IMR-90 (cell line): ENCODE measurements at regions not wholly inside any gene's neighbourhood (a gene's known extent, or its start where the extent isn't known, plus 50 kb on each side); places are given as distances from the start of the nearest gene placed in this dataset.

Experiments
- ATAC-seq: fragments of 200-7000 bp; cut with Tn5 transposase; 2 replicates; pipeline ENCODE4 v1.9.1; 2020; ENCODE audit warnings: low read depth, mild to moderate bottlenecking, moderate library complexity
- BruUV-seq: library from RNA; stranded (reverse); fragments of 400-500 nt; replicated peaks from 2 replicates; lab custom pipeline; 2021; lab: Mats Ljungman, UMichigan
- CTCF ChIA-PET: fragments of 300-600 bp; formaldehyde crosslinking; extraction: SDS; loops from one replicate; lab custom pipeline; 2021; ENCODE audit warnings: antibody characterized with exemption; lab: Yijun Ruan, JAX
- POLR2A ChIA-PET: fragments of 300-600 bp; sonication (Branson Sonifier 250); formaldehyde crosslinking; loops from one replicate; lab custom pipeline; 2022; ENCODE audit warnings: antibody characterized with exemption; ENCODE audit not compliant: unreplicated experiment; lab: Charles Lee
- DNase-seq: peaks from one replicate; pipeline ENCODE4 v3.0.0; 2013
- H2AFZ ChIP-seq: replicated peaks from 2 replicates; pipeline ENCODE3; 2013; ENCODE audit warnings: low read length, mild to moderate bottlenecking; ENCODE audit not compliant: poor library complexity
- H2AK5ac ChIP-seq: 2 replicates; pipeline ENCODE4 v1.6.1; 2013; ENCODE audit warnings: low read depth, low read length, inconsistent platforms
- H2AK9ac ChIP-seq: replicated peaks from 2 replicates; pipeline ENCODE3; 2013; ENCODE audit warnings: mild to moderate bottlenecking, low read depth, low read length, moderate library complexity; ENCODE audit not compliant: poor library complexity
- H2BK120ac ChIP-seq: 2 replicates; pipeline ENCODE4 v1.6.1; 2013; ENCODE audit warnings: low read depth, low read length, inconsistent platforms
- H2BK15ac ChIP-seq: 3 replicates; pipeline ENCODE4 v1.6.1; 2013; ENCODE audit warnings: low read depth, low read length, inconsistent platforms
- H2BK20ac ChIP-seq: 2 replicates; pipeline ENCODE4 v1.6.1; 2013; ENCODE audit warnings: low read depth, mild to moderate bottlenecking, inconsistent platforms, low read length, moderate library complexity
- H2BK5ac ChIP-seq: 2 replicates; pipeline ENCODE4 v1.6.1; 2013; ENCODE audit warnings: mild to moderate bottlenecking, low read depth, low read length, inconsistent platforms; ENCODE audit not compliant: poor library complexity, severe bottlenecking
- H3K14ac ChIP-seq: replicated peaks from 2 replicates; pipeline ENCODE4 v1.6.1; 2013; ENCODE audit warnings: low read depth, low read length, inconsistent platforms
- H3K18ac ChIP-seq: 2 replicates; pipeline ENCODE4 v1.6.1; 2013; ENCODE audit warnings: low read depth, low read length, control low read depth
- H3K23ac ChIP-seq: 2 replicates; pipeline ENCODE4 v1.6.1; 2013; ENCODE audit warnings: low read depth, low read length, inconsistent platforms
- H3K27ac ChIP-seq: 2 replicates; pipeline ENCODE4 v1.5.1; 2013; ENCODE audit warnings: mild to moderate bottlenecking, control low read depth, low read length; ENCODE audit not compliant: insufficient read depth
- H3K27me3 ChIP-seq: 2 replicates; pipeline ENCODE4 v1.6.1; 2013; ENCODE audit warnings: low read length; ENCODE audit not compliant: control insufficient read depth, insufficient read depth
- H3K36me3 ChIP-seq: 2 replicates; pipeline ENCODE4 v1.6.1; 2013; ENCODE audit warnings: low read length, mixed read lengths; ENCODE audit not compliant: control insufficient read depth, insufficient read depth
- H3K4ac ChIP-seq: 2 replicates; pipeline ENCODE4 v1.6.1; 2013; ENCODE audit warnings: low read depth, low read length, inconsistent platforms
- H3K4me1 ChIP-seq: 2 replicates; pipeline ENCODE4 v1.6.1; 2013; ENCODE audit warnings: low read length, mixed read lengths; ENCODE audit not compliant: control insufficient read depth, insufficient read depth
- H3K4me2 ChIP-seq: 2 replicates; pipeline ENCODE4 v1.6.1; 2013; ENCODE audit warnings: low read depth, mild to moderate bottlenecking, control low read depth, low read length, moderate library complexity
- H3K4me3 ChIP-seq: 2 replicates; pipeline ENCODE4 v1.5.1; 2013; ENCODE audit warnings: low read depth, mild to moderate bottlenecking, control low read depth, low read length, moderate library complexity; ENCODE audit not compliant: insufficient read depth
- H3K56ac ChIP-seq: 2 replicates; pipeline ENCODE4 v1.6.1; 2013; ENCODE audit warnings: low read length, inconsistent platforms; ENCODE audit not compliant: insufficient read depth; ENCODE audit errors: extremely low read depth
- H3K79me1 ChIP-seq, 2 experiments: 2 replicates each; pipeline ENCODE4 v1.6.1; 2013; ENCODE audit warnings: low read length in 2 of 2, inconsistent platforms in 1 of 2, low read depth in 1 of 2
- H3K9ac ChIP-seq: 2 replicates; pipeline ENCODE4 v1.6.1; 2013; ENCODE audit warnings: low read depth, low read length, control low read depth
- H3K9me1 ChIP-seq: 2 replicates; pipeline ENCODE4 v1.6.1; 2013; ENCODE audit warnings: low read length, inconsistent platforms; ENCODE audit not compliant: insufficient read depth
- H3K9me3 ChIP-seq: 2 replicates; pipeline ENCODE4 v1.6.1; 2013; ENCODE audit warnings: low read length; ENCODE audit not compliant: control insufficient read depth, insufficient read depth
- H4K20me1 ChIP-seq: 2 replicates; pipeline ENCODE4 v1.6.1; 2013; ENCODE audit warnings: low read length, inconsistent platforms; ENCODE audit not compliant: insufficient read depth
- H4K5ac ChIP-seq: 2 replicates; pipeline ENCODE4 v1.6.1; 2013; ENCODE audit warnings: mild to moderate bottlenecking, low read depth, low read length, control low read depth
- H4K8ac ChIP-seq, 2 experiments: 2 replicates each; pipeline ENCODE4 v1.6.1; 2013; ENCODE audit warnings: low read depth in 2 of 2, low read length in 2 of 2, control low read depth in 1 of 2, inconsistent platforms in 1 of 2
- H4K91ac ChIP-seq: 2 replicates; pipeline ENCODE4 v1.6.1; 2013; ENCODE audit warnings: low read depth, low read length, inconsistent platforms; ENCODE audit not compliant: insufficient read depth
- BHLHE40 ChIP-seq: fragments of 150-350 bp; IDR thresholded peaks from 2 replicates; pipeline ENCODE4 v1.6.1; 2016; ENCODE audit warnings: mild to moderate bottlenecking, low read depth, low read length
- CEBPB ChIP-seq: IDR thresholded peaks from 2 replicates; pipeline ENCODE4 v1.6.1; 2012; ENCODE audit warnings: low read depth, low read length, improper control_type of control experiment
- CTCF ChIP-seq: conservative IDR thresholded peaks from 2 replicates; pipeline ENCODE4 v1.5.1; 2012; ENCODE audit warnings: mild to moderate bottlenecking, low read depth, low read length, improper control_type of control experiment
- ELK1 ChIP-seq: fragments of 150-350 bp; IDR thresholded peaks from 2 replicates; pipeline ENCODE4 v1.6.1; 2016; ENCODE audit warnings: low read depth, mild to moderate bottlenecking, low read length, moderate library complexity, borderline replicate concordance
- FOS ChIP-seq: fragments of 150-350 bp; IDR thresholded peaks from 2 replicates; pipeline ENCODE4 v1.6.1; 2016; ENCODE audit warnings: low read depth, low read length
- MAFK ChIP-seq: IDR thresholded peaks from 2 replicates; pipeline ENCODE4 v1.6.1; 2012; ENCODE audit warnings: low read depth, low read length, improper control_type of control experiment
- MAZ ChIP-seq: IDR thresholded peaks from 2 replicates; pipeline ENCODE4 v1.6.1; 2012; ENCODE audit warnings: low read depth, mild to moderate bottlenecking, low read length, improper control_type of control experiment, moderate library complexity, borderline replicate concordance
- NFE2L2 ChIP-seq: fragments of 150-350 bp; IDR thresholded peaks from 2 replicates; pipeline ENCODE4 v1.6.1; 2016; ENCODE audit warnings: low read depth, mild to moderate bottlenecking, low read length
- POLR2A ChIP-seq: IDR thresholded peaks from 2 replicates; pipeline ENCODE4 v1.6.1; 2012; ENCODE audit warnings: mild to moderate bottlenecking, low read depth, low read length
- RAD21 ChIP-seq: IDR thresholded peaks from 2 replicates; pipeline ENCODE4 v1.6.1; 2012; ENCODE audit warnings: low read length, improper control_type of control experiment
- RCOR1 ChIP-seq: IDR thresholded peaks from 2 replicates; pipeline ENCODE4 v1.6.1; 2012; ENCODE audit warnings: mild to moderate bottlenecking, low read length, improper control_type of control experiment; ENCODE audit not compliant: insufficient replicate concordance
- RFX5 ChIP-seq: IDR thresholded peaks from 2 replicates; pipeline ENCODE4 v1.8.0; 2012; ENCODE audit warnings: low read depth, mild to moderate bottlenecking, low read length, moderate library complexity
- SMC3 ChIP-seq: fragments of 150-350 bp; IDR thresholded peaks from 2 replicates; pipeline ENCODE4 v1.6.1; 2016; ENCODE audit warnings: low read depth, mild to moderate bottlenecking, antibody characterized with exemption, low read length, moderate library complexity
- WGBS, 2 experiments: methylation state at CpG; one replicate each; pipeline versions ENCODE4 v1.1.5 to v1.1.7; 2013; ENCODE audit warnings: missing lambda C conversion rate in 2 of 2; ENCODE audit not compliant: insufficient read length in 1 of 2; ENCODE audit errors: extremely low coverage in 2 of 2; 5-methylcytosine and 5-hydroxymethylcytosine counted together
- dilution Hi-C: fragments of 300-500 bp; cut with HindIII; formaldehyde crosslinking; loops from one replicate; pipeline ENCODE4 v1.14.3; 2018; ENCODE audit warnings: low sequenced_read_pairs; ENCODE audit not compliant: unreplicated experiment
- in situ Hi-C: fragments of 300-500 bp; cut with MboI; formaldehyde crosslinking; loops from 3 replicates; pipeline ENCODE4 v1.14.3; 2019; ENCODE audit warnings: low sequenced_read_pairs, inconsistent platforms, mixed read lengths
- intact Hi-C: fragments of 100-400 bp; cut with micrococcal nuclease; formaldehyde crosslinking; loops from 2 replicates; pipeline ENCODE4 v1.10.0; 2022
- TF ChIP-seq, protein P1 (sequence below): fragments of 150-350 bp; IDR thresholded peaks from 2 replicates; pipeline ENCODE4 v1.6.1; 2017; ENCODE audit warnings: mild to moderate bottlenecking, antibody characterized with exemption, low read length, low read depth

GRCh38 chr1:98398649-98399048, 262.9 kb upstream of the SNX7 start:
- Histone ChIP-seq H2BK120ac (no peak overlapping the region), H3K9ac (no peak overlapping the region), H3K23ac (no peak overlapping the region), H2BK5ac (no peak overlapping the region), H3K18ac (no peak overlapping the region), H2AFZ (no peak overlapping the region), H4K91ac (no peak overlapping the region), H3K4me2 (peak overlapping the region; percentile 12; the same call in 1 of the 2 replicates), H2AK5ac (no peak overlapping the region), H3K56ac (no peak overlapping the region), H3K36me3 (no peaks in the 10 kb centered on the region), H4K5ac (no peak overlapping the region), H2AK9ac (no peak overlapping the region), H4K8ac (no peak overlapping the region), H3K4me1 (no peaks in the 10 kb centered on the region), H4K20me1 (no peaks in the 10 kb centered on the region), H3K27me3 (no peaks in the 10 kb centered on the region), H3K9me1 (no peaks in the 10 kb centered on the region), H2BK15ac (no peak overlapping the region), H2BK20ac (no peak overlapping the region), H3K4ac (no peak overlapping the region), H3K14ac (no peak overlapping the region), H3K9me3 (no peaks in the 10 kb centered on the region), H3K79me1 (no peaks in the 10 kb centered on the region), H3K27ac (no peak overlapping the region), H3K4me3 (no peak overlapping the region)
- CTCF ChIA-PET = no interaction called here
- dilution Hi-C loops = no loop called here
- DNase-seq = no peak
- no TSS peak for BruUV-seq
- no peak for TF ChIP-seq MAFK
- no peak for TF ChIP-seq POLR2A
- no peak; the same call in 1 of the 2 replicates for TF ChIP-seq CEBPB
- no peak for TF ChIP-seq RCOR1
- TF ChIP-seq BHLHE40 = no peak
- TF ChIP-seq, protein P1, sequence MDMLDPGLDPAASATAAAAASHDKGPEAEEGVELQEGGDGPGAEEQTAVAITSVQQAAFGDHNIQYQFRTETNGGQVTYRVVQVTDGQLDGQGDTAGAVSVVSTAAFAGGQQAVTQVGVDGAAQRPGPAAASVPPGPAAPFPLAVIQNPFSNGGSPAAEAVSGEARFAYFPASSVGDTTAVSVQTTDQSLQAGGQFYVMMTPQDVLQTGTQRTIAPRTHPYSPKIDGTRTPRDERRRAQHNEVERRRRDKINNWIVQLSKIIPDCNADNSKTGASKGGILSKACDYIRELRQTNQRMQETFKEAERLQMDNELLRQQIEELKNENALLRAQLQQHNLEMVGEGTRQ = no peak
- no peak for TF ChIP-seq SMC3
- no peak for TF ChIP-seq NFE2L2
- no peak for TF ChIP-seq CTCF
- no peak for TF ChIP-seq FOS
- no peak for TF ChIP-seq MAZ
- TF ChIP-seq RAD21 = no peak
- TF ChIP-seq RFX5 = no peak
- TF ChIP-seq ELK1 = no peak
- in situ Hi-C loops = no loop called here
- POLR2A ChIA-PET = interaction anchor here (0.7 kb wide), 1 partner anchor 46 kb away, joined by 3 read pairs; no protein-coding TSS in a partner anchor
- intact Hi-C loops = no loop called here
- ATAC-seq = peak; percentile 21; the same call in 1 of the 2 replicates
- WGBS, 2 experiments = no CpG with 5 or more reads among the region's 2 CpGs
